T-cell (primary cell): ENCODE measurements at regions not wholly inside any gene's neighbourhood (a gene's known extent, or its start where the extent isn't known, plus 50 kb on each side); places are given as distances from the start of the nearest gene placed in this dataset.

Experiments
- ATAC-seq, 4 experiments: fragments of 200-7000 bp in 3 of 4; fragments of 150-1000 bp in 1 of 4; cut with Tn5 transposase; replicated peaks in 1 of 4; 1 replicate in 3 of 4; 2 replicates in 1 of 4; pipeline ENCODE4 v1.10.0; 2021; ENCODE audit warnings: moderate library complexity in 3 of 4, mild to moderate bottlenecking in 2 of 4, moderate number of reproducible peaks in 1 of 4
- CTCF ChIA-PET, 2 donors: fragments of 300-600 bp; sonication (Branson Sonifier 250); formaldehyde crosslinking; loops; one replicate each; lab custom pipeline; 2022; ENCODE audit warnings: antibody characterized with exemption in 2 of 2; lab: Charles Lee
- POLR2A ChIA-PET, 2 donors: fragments of 300-600 bp; sonication (Branson Sonifier 250); formaldehyde crosslinking; loops; one replicate each; lab custom pipeline; 2022; ENCODE audit warnings: antibody characterized with exemption in 2 of 2; lab: Charles Lee
- DNase-seq, 35 experiments: peaks; one replicate each; pipeline versions ENCODE4 v3.0.0 to v3.0.0-alpha.2; 2013 to 2023
- H3K27ac ChIP-seq: one replicate; pipeline ENCODE4 v1.5.1; 2013; ENCODE audit warnings: low read length
- H3K27me3 ChIP-seq, 2 experiments: replicated peaks in 1 of 2; 1 replicate in 1 of 2; 2 replicates in 1 of 2; pipeline versions ENCODE4 v1.6.1 to v1.7.0; 2013; ENCODE audit warnings: low read length in 1 of 2, mixed read lengths in 1 of 2; ENCODE audit not compliant: control insufficient read depth in 2 of 2, insufficient read depth in 2 of 2; ENCODE audit errors: extremely low read depth in 1 of 2
- H3K36me3 ChIP-seq, 2 donors: 1 replicate in 1 of 2; 2 replicates in 1 of 2; pipeline versions ENCODE4 v1.6.1 to v1.7.0; 2013; ENCODE audit warnings: low read length in 1 of 2; ENCODE audit not compliant: control insufficient read depth in 2 of 2, insufficient read depth in 1 of 2; ENCODE audit errors: extremely low read depth in 1 of 2
- H3K4me1 ChIP-seq, 2 experiments: 1 replicate in 1 of 2; 2 replicates in 1 of 2; pipeline versions ENCODE4 v1.6.1 to v1.7.0; 2013; ENCODE audit warnings: low read length in 2 of 2, mixed read lengths in 1 of 2; ENCODE audit not compliant: insufficient read depth in 2 of 2, control insufficient read depth in 1 of 2; ENCODE audit errors: extremely low read depth in 1 of 2
- H3K4me3 ChIP-seq, 2 donors: 1 replicate in 1 of 2; 2 replicates in 1 of 2; pipeline versions ENCODE4 v1.5.1 to v1.7.0; 2013; ENCODE audit warnings: mild to moderate bottlenecking in 2 of 2, low read length in 1 of 2, moderate library complexity in 1 of 2; ENCODE audit not compliant: control insufficient read depth in 1 of 2; ENCODE audit errors: extremely low read depth in 1 of 2
- H3K9me3 ChIP-seq: 2 replicates; pipeline ENCODE4 v1.7.0; 2013
- H3K27ac Mint-ChIP-seq, 2 donors: one replicate each; pipeline ENCODE4 v1.8.0; 2020 to 2021; ENCODE audit warnings: mild to moderate bottlenecking in 2 of 2, mixed read lengths in 2 of 2
- H3K27me3 Mint-ChIP-seq, 2 donors: one replicate each; pipeline ENCODE4 v1.8.0; 2021 to 2022; ENCODE audit warnings: mixed read lengths in 2 of 2
- H3K36me3 Mint-ChIP-seq: one replicate; pipeline ENCODE4 v1.8.0; 2021; ENCODE audit warnings: mixed read lengths
- H3K4me1 Mint-ChIP-seq, 3 donors: one replicate each; pipeline ENCODE4 v1.8.0; 2020 to 2022; ENCODE audit warnings: mixed read lengths in 3 of 3, mild to moderate bottlenecking in 1 of 3
- H3K4me3 Mint-ChIP-seq, 3 donors: one replicate each; pipeline ENCODE4 v1.8.0; 2020 to 2022; ENCODE audit warnings: mild to moderate bottlenecking in 3 of 3, mixed read lengths in 3 of 3, moderate library complexity in 3 of 3
- H3K9me3 Mint-ChIP-seq, 3 donors: one replicate each; pipeline ENCODE4 v1.8.0; 2020 to 2022; ENCODE audit warnings: mixed read lengths in 3 of 3
- whole genome bisulfite sequencing: methylation state at CpG from one replicate; pipeline ENCODE4 v1.1.5; 2013; ENCODE audit warnings: missing lambda C conversion rate; ENCODE audit not compliant: insufficient coverage; 5-methylcytosine and 5-hydroxymethylcytosine counted together

DNA sequence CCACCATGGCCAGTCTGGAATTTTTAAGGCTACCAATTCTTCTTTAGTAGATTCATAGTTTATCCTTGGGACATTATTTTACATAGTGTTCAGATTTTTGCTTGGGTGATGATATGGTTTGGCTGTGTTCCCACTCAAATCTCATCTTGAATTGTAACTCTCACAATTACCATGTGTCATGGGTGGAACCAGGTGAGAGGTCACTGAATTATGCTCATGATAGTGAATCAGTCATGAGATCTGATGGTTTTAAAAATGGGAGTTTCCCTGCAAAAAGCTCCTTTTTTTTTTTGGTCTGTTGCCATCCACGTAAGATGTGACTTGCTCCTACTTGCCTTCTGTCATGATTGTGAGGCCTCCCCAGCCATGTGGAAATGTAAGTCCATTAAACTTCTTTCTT is 163.9 kb downstream of the GABRG2 start:
- no peaks in the 10 kb centered on the region for H3K4me1 ChIP-seq
- POLR2A ChIA-PET, result no interaction called here
- H3K27me3 Mint-ChIP-seq, result no peaks in the 10 kb centered on the region
- DNase-seq, result no peak
- no peaks in the 10 kb centered on the region for H3K27me3 ChIP-seq
- H3K36me3 Mint-ChIP-seq, result no peaks in the 10 kb centered on the region
- no peaks in the 10 kb centered on the region for H3K4me1 Mint-ChIP-seq
- peaks cover 3% of the 10 kb centered on the region for H3K9me3 ChIP-seq
- CTCF ChIA-PET, result no interaction called here
- no peak overlapping the region for H3K4me3 ChIP-seq
- no CpG with 5 or more reads among the region's 1 CpG for WGBS
- H3K27ac Mint-ChIP-seq, result no peak overlapping the region
- peaks cover 11 to 16% (median 13%) of the 10 kb centered on the region in 3 donors for H3K9me3 Mint-ChIP-seq
- ATAC-seq, result no peak
- H3K27ac ChIP-seq, result no peak overlapping the region
- no peak overlapping the region for H3K4me3 Mint-ChIP-seq
- no peaks in the 10 kb centered on the region for H3K36me3 ChIP-seq

- no peaks in the 10 kb centered on the region for H3K4me1 Mint-ChIP-seq
- no peak overlapping the region for H3K4me3 Mint-ChIP-seq
- no peak overlapping the region for H3K27ac ChIP-seq
- no peaks in the 10 kb centered on the region for H3K27me3 ChIP-seq
- H3K9me3 Mint-ChIP-seq, result peaks cover 8 to 19% (median 8%) of the 10 kb centered on the region in 3 donors
- ChIA-PET POLR2A (no interaction called here), CTCF (no interaction called here)
- H3K27ac Mint-ChIP-seq, result no peak overlapping the region
- no peaks in the 10 kb centered on the region for H3K4me1 ChIP-seq
- H3K36me3 ChIP-seq, result no peaks in the 10 kb centered on the region
- H3K9me3 ChIP-seq, result no peaks in the 10 kb centered on the region
- H3K27me3 Mint-ChIP-seq, result no peaks in the 10 kb centered on the region
- no peaks in the 10 kb centered on the region for H3K36me3 Mint-ChIP-seq
- no peak for ATAC-seq
- no peak for DNase-seq
- no peak overlapping the region for H3K4me3 ChIP-seq
Observed at GRCh38 chr5:162240734-162241133, 173.2 kb downstream of the GABRG2 start.

GRCh38 chr5:162242416-162242815 is 174.8 kb downstream of the GABRG2 start:
- Mint-ChIP-seq H3K4me1 (no peaks in the 10 kb centered on the region), H3K9me3 (peaks cover 3 to 6% (median 4%) of the 10 kb centered on the region in 3 donors), H3K27me3 (no peaks in the 10 kb centered on the region), H3K4me3 (no peak overlapping the region), H3K27ac (no peak overlapping the region), H3K36me3 (no peaks in the 10 kb centered on the region)
- ChIA-PET POLR2A (no interaction called here), CTCF (no interaction called here)
- H3K27ac ChIP-seq, result no peak overlapping the region
- no peaks in the 10 kb centered on the region for H3K36me3 ChIP-seq
- H3K9me3 ChIP-seq, result no peaks in the 10 kb centered on the region
- no peak for ATAC-seq
- no peaks in the 10 kb centered on the region for H3K27me3 ChIP-seq
- no peak overlapping the region for H3K4me3 ChIP-seq
- DNase-seq, result no peak
- no peaks in the 10 kb centered on the region for H3K4me1 ChIP-seq

DNA sequence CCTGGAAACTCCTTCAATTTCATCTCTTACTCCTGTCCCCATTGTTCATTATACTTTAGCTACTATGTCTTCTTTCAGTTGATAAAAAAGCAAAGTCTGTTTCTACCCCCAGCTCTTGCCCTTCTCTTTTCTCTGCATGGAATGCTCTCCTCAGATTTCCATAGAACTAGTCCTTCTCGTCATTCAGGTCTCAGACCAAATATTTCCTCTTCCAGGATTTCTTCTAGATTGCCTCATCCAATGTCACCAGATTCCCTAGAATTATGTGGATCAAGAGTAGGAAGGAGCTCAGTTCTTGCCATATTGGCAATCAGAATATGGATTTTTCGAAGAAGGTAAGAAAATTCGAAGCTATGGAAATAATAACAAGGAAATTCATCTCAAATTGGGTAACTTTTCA is 176.1 kb downstream of the GABRG2 start:
- 53% methylated on average over 2 of the region's 3 CpGs for WGBS
- H3K27ac Mint-ChIP-seq, result no peak overlapping the region
- H3K4me1 Mint-ChIP-seq, result no peaks in the 10 kb centered on the region
- Histone ChIP-seq H3K36me3 (no peaks in the 10 kb centered on the region), H3K9me3 (no peaks in the 10 kb centered on the region), H3K27ac (no peak overlapping the region), H3K27me3 (no peaks in the 10 kb centered on the region), H3K4me1 (no peaks in the 10 kb centered on the region), H3K4me3 (no peak overlapping the region)
- ChIA-PET CTCF (no interaction called here), POLR2A (no interaction called here)
- DNase-seq (no peak), ATAC-seq (no peak)
- no peaks in the 10 kb centered on the region for H3K36me3 Mint-ChIP-seq
- no peak overlapping the region for H3K4me3 Mint-ChIP-seq
- H3K9me3 Mint-ChIP-seq, result peaks cover 0 to 4% (median 4%) of the 10 kb centered on the region in 3 donors
- no peaks in the 10 kb centered on the region for H3K27me3 Mint-ChIP-seq

- ATAC-seq, result no peak
Observed at GRCh38 chr5:162248107-162248713, 180.6 kb downstream of the GABRG2 start.

DNA sequence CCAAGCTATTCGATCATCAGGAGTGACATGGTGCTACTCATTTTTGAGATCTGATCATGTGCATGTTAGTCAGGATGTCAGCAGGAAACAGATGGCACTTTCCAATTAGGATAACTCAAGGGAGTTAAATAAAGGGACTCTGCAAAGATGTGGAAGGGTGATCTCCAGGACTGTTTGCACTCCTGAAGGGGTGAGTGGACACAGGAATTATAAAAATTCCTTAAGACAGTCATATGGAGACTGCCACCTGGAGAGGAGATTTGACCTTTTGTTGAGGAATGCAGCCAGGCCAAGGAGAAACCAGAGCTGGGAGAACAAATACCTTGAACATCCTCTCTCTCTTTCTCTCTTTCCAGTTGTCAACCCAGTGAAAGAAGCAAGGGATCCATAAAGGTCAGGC is 189.1 kb downstream of the GABRG2 start:
- Mint-ChIP-seq H3K36me3 (no peaks in the 10 kb centered on the region), H3K4me3 (no peak overlapping the region), H3K27ac (no peak overlapping the region), H3K9me3 (peaks cover 0 to 8% (median 5%) of the 10 kb centered on the region in 3 donors), H3K27me3 (no peaks in the 10 kb centered on the region), H3K4me1 (no peaks in the 10 kb centered on the region)
- Histone ChIP-seq H3K9me3 (no peaks in the 10 kb centered on the region), H3K36me3 (no peaks in the 10 kb centered on the region), H3K27ac (no peak overlapping the region), H3K4me1 (no peaks in the 10 kb centered on the region), H3K4me3 (no peak overlapping the region), H3K27me3 (peaks cover 0 to 2% of the 10 kb centered on the region in 2 experiments)
- POLR2A ChIA-PET, result no interaction called here
- CTCF ChIA-PET, result no interaction called here
- 29% methylated on average over 1 of the region's 1 CpG for WGBS
- ATAC-seq, result no peak
- DNase-seq, result no peak

More at GRCh38 chr5:162248107-162248713, 180.6 kb downstream of the GABRG2 start:
- DNase-seq, result no peak
- Histone ChIP-seq H3K4me3 (no peak overlapping the region), H3K9me3 (no peaks in the 10 kb centered on the region), H3K4me1 (no peaks in the 10 kb centered on the region), H3K27me3 (no peaks in the 10 kb centered on the region), H3K36me3 (no peaks in the 10 kb centered on the region), H3K27ac (no peak overlapping the region)
- no peaks in the 10 kb centered on the region for H3K27me3 Mint-ChIP-seq
- no peak overlapping the region for H3K4me3 Mint-ChIP-seq
- no peaks in the 10 kb centered on the region for H3K36me3 Mint-ChIP-seq
- H3K27ac Mint-ChIP-seq, result no peak overlapping the region
- H3K4me1 Mint-ChIP-seq, result no peaks in the 10 kb centered on the region
- 84% methylated on average over 6 of the region's 11 CpGs for WGBS
- POLR2A ChIA-PET, result no interaction called here
- CTCF ChIA-PET, result no interaction called here
- H3K9me3 Mint-ChIP-seq, result peaks cover 0 to 7% (median 2%) of the 10 kb centered on the region in 3 donors
